HEK293 (cell line): ENCODE measurements at regions not wholly inside any gene's neighbourhood (a gene's known extent, or its start where the extent isn't known, plus 50 kb on each side); places are given as distances from the start of the nearest gene placed in this dataset.

Experiments
- CTCF ChIA-PET: fragments of 350-600 bp; formaldehyde crosslinking; extraction: SDS; loops from one replicate; lab custom pipeline; 2021; ENCODE audit warnings: antibody characterized with exemption; lab: Yijun Ruan, JAX
- POLR2A ChIA-PET: fragments of 300-600 bp; formaldehyde crosslinking; extraction: SDS; loops from one replicate; lab custom pipeline; 2020; ENCODE audit warnings: antibody characterized with exemption, inconsistent platforms; lab: Yijun Ruan, JAX
- H3K27ac ChIP-seq: fragments of 200-500 bp; sonication (Bioruptor generic); 2 replicates; pipeline ENCODE4 v1.5.1; 2014; ENCODE audit warnings: low read depth, low read length, control low read depth, inconsistent platforms; ENCODE audit errors: extremely low read depth
- H3K36me3 ChIP-seq, 2 experiments: fragments of 200-500 bp in 1 of 2; sonication (Bioruptor generic) in 1 of 2; 1 replicate in 1 of 2; 2 replicates in 1 of 2; pipeline ENCODE4 v1.5.1; 2014 to 2017; ENCODE audit warnings: inconsistent platforms in 2 of 2, low read length in 2 of 2; ENCODE audit not compliant: control insufficient read depth in 2 of 2, insufficient read depth in 1 of 2
- H3K4me1 ChIP-seq: fragments of 200-500 bp; sonication (Bioruptor generic); 2 replicates; pipeline ENCODE4 v1.5.1; 2014; ENCODE audit warnings: mild to moderate bottlenecking, low read length, inconsistent platforms; ENCODE audit not compliant: control insufficient read depth, insufficient read depth
- H3K4me3 ChIP-seq: 2 replicates; pipeline ENCODE4 v1.5.1; 2011; ENCODE audit warnings: low read depth, mild to moderate bottlenecking, control low read depth, low read length, moderate library complexity
- H3K9me3 ChIP-seq: fragments of 200-500 bp; sonication (Bioruptor generic); 2 replicates; pipeline ENCODE4 v1.5.1; 2014; ENCODE audit warnings: low read depth, low read length, inconsistent platforms; ENCODE audit not compliant: control insufficient read depth, insufficient read depth
- GLIS1 ChIP-seq: fragments of 450-650 bp; formaldehyde crosslinking; IDR thresholded peaks from 2 replicates; pipeline ENCODE4 v1.5.1; 2016; ENCODE audit warnings: missing biosample characterization, missing genetic modification characterization
- HOXC10 ChIP-seq: sonication (generic); formaldehyde crosslinking; IDR thresholded peaks from 2 replicates; pipeline ENCODE4 v1.8.1; 2023; ENCODE audit warnings: mild to moderate bottlenecking, missing genetic modification reagents
- IKZF3 ChIP-seq: fragments of 450-650 bp; IDR thresholded peaks from 2 replicates; pipeline ENCODE4 v1.5.0; 2018; ENCODE audit warnings: missing biosample characterization, mild to moderate bottlenecking, missing genetic modification characterization, moderate library complexity
- KLF9 ChIP-seq: fragments of 450-650 bp; formaldehyde crosslinking; IDR thresholded peaks from 2 replicates; pipeline ENCODE4 v1.5.1; 2016; ENCODE audit warnings: missing biosample characterization, missing genetic modification characterization, low read depth
- REPIN1 ChIP-seq: fragments of 450-650 bp; formaldehyde crosslinking; IDR thresholded peaks from 2 replicates; pipeline ENCODE4 v1.5.1; 2017; ENCODE audit warnings: missing biosample characterization, missing genetic modification characterization, low read depth
- SP2 ChIP-seq: fragments of 450-650 bp; formaldehyde crosslinking; IDR thresholded peaks from 2 replicates; pipeline ENCODE4 v1.5.1; 2016; ENCODE audit warnings: missing biosample characterization, missing genetic modification characterization
- ZBTB20 ChIP-seq: fragments of 450-650 bp; formaldehyde crosslinking; IDR thresholded peaks from 2 replicates; pipeline ENCODE4 v1.5.1; 2016; ENCODE audit warnings: missing biosample characterization, missing genetic modification characterization
- ZNF10 ChIP-seq: fragments of 450-650 bp; formaldehyde crosslinking; IDR thresholded peaks from 2 replicates; pipeline ENCODE4 v1.5.1; 2017; ENCODE audit warnings: missing biosample characterization, missing genetic modification characterization
- ZNF157 ChIP-seq: fragments of 450-650 bp; formaldehyde crosslinking; IDR thresholded peaks from 2 replicates; pipeline ENCODE4 v1.5.1; 2016; ENCODE audit warnings: missing biosample characterization, missing genetic modification characterization
- ZNF274 ChIP-seq, 2 experiments: fragments of 200-500 bp in 1 of 2; fragments of 450-650 bp in 1 of 2; sonication (Bioruptor generic) in 1 of 2; formaldehyde crosslinking in 1 of 2; IDR thresholded peaks; 2 replicates each; pipeline versions ENCODE4 v1.5.1 to v1.6.1; 2014 to 2016; ENCODE audit warnings: borderline replicate concordance in 1 of 2, inconsistent platforms in 1 of 2, low read length in 1 of 2, missing biosample characterization in 1 of 2, missing genetic modification characterization in 1 of 2
- ZNF558 ChIP-seq: fragments of 450-650 bp; formaldehyde crosslinking; IDR thresholded peaks from 2 replicates; pipeline ENCODE4 v1.5.1; 2016; ENCODE audit warnings: missing biosample characterization, missing genetic modification characterization
- ZXDB ChIP-seq: fragments of 450-650 bp; formaldehyde crosslinking; IDR thresholded peaks from 2 replicates; pipeline ENCODE4 v1.5.1; 2016; ENCODE audit warnings: missing biosample characterization, missing genetic modification characterization
- TF ChIP-seq, protein P1 (sequence below): fragments of 450-650 bp; formaldehyde crosslinking; IDR thresholded peaks from 2 replicates; pipeline ENCODE4 v1.5.1; 2016; ENCODE audit warnings: missing biosample characterization, missing genetic modification characterization
- TF ChIP-seq, protein P2 (sequence below): fragments of 450-650 bp; formaldehyde crosslinking; IDR thresholded peaks from 2 replicates; pipeline ENCODE4 v1.5.1; 2016; ENCODE audit warnings: missing biosample characterization, missing genetic modification characterization
- TF ChIP-seq, protein P3 (sequence below): fragments of 450-650 bp; formaldehyde crosslinking; conservative IDR thresholded peaks from 2 replicates; pipeline ENCODE4 v1.5.1; 2016; ENCODE audit warnings: low read depth, missing biosample characterization, missing genetic modification characterization
- TF ChIP-seq, protein P4 (sequence below): fragments of 450-650 bp; formaldehyde crosslinking; IDR thresholded peaks from 2 replicates; pipeline ENCODE4 v1.5.1; 2016; ENCODE audit warnings: missing biosample characterization, missing genetic modification characterization, borderline replicate concordance
- TF ChIP-seq, protein P5 (sequence below): fragments of 450-650 bp; formaldehyde crosslinking; IDR thresholded peaks from 2 replicates; pipeline ENCODE4 v1.5.1; 2017; ENCODE audit warnings: missing biosample characterization, missing genetic modification characterization

DNA sequence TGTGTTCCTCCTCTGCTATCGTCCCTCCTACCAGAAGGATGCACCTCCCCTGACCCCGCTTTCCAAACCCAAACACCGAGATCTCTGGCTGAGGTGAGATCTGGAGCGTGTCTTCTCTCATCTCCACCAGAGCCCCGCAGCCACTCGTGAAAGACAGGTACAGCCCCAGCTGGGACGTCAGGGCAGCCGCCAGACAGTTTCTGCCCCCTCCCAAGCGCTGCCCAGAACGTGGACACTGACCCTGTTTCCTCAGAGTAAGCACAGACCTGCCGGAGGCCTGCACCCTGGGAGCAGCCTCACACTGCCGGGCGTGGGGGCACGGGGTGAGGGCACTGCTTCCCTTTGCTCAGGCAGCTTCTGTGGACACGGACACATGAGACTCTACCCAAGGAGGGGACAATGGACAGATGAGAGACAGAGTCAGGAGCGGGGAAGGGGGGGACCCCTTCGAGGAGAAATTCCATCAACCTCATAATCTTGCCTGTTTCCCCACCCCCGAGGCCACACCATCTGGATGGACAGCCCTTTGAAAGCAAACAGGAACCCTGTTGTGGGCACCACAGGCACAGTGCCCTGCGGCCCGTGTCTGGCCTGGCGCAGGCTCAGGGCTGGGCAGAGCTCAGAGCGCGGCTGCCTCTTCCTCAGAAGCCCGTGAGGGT lies 210.6 kb downstream of the DLL1 start:
- Histone ChIP-seq H3K4me1 (no peaks in the 10 kb centered on the region), H3K27ac (no peak overlapping the region), H3K9me3 (no peaks in the 10 kb centered on the region), H3K36me3 (no peaks in the 10 kb centered on the region), H3K4me3 (no peak overlapping the region)
- TF ChIP-seq KLF9 (tag by site-specific recombination) (no peak), ZNF10 (tag by site-specific recombination) (no peak), ZNF558 (tag by site-specific recombination) (no peak), ZNF157 (tag by site-specific recombination) (no peak), HOXC10 (no peak), REPIN1 (no peak), GLIS1 (tag by site-specific recombination) (no peak), ZBTB20 (no peak), IKZF3 (no peak), SP2 (tag by site-specific recombination) (no peak), ZNF274 (IDR thresholded peaks at IDR 0.05; ENCODE audit: low read length) (no peak), ZNF274 (tag by site-specific recombination; IDR thresholded peaks at IDR 0.05; ENCODE audit: borderline replicate concordance) (no peak), ZXDB (tag by site-specific recombination) (no peak)
- TF ChIP-seq, protein P1, sequence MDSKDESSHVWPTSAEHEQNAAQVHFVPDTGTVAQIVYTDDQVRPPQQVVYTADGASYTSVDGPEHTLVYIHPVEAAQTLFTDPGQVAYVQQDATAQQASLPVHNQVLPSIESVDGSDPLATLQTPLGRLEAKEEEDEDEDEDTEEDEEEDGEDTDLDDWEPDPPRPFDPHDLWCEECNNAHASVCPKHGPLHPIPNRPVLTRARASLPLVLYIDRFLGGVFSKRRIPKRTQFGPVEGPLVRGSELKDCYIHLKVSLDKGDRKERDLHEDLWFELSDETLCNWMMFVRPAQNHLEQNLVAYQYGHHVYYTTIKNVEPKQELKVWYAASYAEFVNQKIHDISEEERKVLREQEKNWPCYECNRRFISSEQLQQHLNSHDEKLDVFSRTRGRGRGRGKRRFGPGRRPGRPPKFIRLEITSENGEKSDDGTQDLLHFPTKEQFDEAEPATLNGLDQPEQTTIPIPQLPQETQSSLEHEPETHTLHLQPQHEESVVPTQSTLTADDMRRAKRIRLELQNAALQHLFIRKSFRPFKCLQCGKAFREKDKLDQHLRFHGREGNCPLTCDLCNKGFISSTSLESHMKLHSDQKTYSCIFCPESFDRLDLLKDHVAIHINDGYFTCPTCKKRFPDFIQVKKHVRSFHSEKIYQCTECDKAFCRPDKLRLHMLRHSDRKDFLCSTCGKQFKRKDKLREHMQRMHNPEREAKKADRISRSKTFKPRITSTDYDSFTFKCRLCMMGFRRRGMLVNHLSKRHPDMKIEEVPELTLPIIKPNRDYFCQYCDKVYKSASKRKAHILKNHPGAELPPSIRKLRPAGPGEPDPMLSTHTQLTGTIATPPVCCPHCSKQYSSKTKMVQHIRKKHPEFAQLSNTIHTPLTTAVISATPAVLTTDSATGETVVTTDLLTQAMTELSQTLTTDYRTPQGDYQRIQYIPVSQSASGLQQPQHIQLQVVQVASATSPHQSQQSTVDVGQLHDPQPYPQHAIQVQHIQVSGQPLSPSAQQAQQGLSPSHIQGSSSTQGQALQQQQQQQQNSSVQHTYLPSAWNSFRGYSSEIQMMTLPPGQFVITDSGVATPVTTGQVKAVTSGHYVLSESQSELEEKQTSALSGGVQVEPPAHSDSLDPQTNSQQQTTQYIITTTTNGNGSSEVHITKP (tag by site-specific recombination), result no peak
- TF ChIP-seq, protein P2, sequence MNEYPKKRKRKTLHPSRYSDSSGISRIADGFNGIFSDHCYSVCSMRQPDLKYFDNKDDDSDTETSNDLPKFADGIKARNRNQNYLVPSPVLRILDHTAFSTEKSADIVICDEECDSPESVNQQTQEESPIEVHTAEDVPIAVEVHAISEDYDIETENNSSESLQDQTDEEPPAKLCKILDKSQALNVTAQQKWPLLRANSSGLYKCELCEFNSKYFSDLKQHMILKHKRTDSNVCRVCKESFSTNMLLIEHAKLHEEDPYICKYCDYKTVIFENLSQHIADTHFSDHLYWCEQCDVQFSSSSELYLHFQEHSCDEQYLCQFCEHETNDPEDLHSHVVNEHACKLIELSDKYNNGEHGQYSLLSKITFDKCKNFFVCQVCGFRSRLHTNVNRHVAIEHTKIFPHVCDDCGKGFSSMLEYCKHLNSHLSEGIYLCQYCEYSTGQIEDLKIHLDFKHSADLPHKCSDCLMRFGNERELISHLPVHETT (tag by site-specific recombination), result no peak
- TF ChIP-seq, protein P3, sequence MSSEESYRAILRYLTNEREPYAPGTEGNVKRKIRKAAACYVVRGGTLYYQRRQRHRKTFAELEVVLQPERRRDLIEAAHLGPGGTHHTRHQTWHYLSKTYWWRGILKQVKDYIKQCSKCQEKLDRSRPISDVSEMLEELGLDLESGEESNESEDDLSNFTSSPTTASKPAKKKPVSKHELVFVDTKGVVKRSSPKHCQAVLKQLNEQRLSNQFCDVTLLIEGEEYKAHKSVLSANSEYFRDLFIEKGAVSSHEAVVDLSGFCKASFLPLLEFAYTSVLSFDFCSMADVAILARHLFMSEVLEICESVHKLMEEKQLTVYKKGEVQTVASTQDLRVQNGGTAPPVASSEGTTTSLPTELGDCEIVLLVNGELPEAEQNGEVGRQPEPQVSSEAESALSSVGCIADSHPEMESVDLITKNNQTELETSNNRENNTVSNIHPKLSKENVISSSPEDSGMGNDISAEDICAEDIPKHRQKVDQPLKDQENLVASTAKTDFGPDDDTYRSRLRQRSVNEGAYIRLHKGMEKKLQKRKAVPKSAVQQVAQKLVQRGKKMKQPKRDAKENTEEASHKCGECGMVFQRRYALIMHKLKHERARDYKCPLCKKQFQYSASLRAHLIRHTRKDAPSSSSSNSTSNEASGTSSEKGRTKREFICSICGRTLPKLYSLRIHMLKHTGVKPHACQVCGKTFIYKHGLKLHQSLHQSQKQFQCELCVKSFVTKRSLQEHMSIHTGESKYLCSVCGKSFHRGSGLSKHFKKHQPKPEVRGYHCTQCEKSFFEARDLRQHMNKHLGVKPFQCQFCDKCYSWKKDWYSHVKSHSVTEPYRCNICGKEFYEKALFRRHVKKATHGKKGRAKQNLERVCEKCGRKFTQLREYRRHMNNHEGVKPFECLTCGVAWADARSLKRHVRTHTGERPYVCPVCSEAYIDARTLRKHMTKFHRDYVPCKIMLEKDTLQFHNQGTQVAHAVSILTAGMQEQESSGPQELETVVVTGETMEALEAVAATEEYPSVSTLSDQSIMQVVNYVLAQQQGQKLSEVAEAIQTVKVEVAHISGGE (tag by site-specific recombination), result no peak
- TF ChIP-seq, protein P4, sequence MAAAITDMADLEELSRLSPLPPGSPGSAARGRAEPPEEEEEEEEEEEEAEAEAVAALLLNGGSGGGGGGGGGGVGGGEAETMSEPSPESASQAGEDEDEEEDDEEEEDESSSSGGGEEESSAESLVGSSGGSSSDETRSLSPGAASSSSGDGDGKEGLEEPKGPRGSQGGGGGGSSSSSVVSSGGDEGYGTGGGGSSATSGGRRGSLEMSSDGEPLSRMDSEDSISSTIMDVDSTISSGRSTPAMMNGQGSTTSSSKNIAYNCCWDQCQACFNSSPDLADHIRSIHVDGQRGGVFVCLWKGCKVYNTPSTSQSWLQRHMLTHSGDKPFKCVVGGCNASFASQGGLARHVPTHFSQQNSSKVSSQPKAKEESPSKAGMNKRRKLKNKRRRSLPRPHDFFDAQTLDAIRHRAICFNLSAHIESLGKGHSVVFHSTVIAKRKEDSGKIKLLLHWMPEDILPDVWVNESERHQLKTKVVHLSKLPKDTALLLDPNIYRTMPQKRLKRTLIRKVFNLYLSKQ (tag by site-specific recombination), result no peak
- TF ChIP-seq, protein P5, sequence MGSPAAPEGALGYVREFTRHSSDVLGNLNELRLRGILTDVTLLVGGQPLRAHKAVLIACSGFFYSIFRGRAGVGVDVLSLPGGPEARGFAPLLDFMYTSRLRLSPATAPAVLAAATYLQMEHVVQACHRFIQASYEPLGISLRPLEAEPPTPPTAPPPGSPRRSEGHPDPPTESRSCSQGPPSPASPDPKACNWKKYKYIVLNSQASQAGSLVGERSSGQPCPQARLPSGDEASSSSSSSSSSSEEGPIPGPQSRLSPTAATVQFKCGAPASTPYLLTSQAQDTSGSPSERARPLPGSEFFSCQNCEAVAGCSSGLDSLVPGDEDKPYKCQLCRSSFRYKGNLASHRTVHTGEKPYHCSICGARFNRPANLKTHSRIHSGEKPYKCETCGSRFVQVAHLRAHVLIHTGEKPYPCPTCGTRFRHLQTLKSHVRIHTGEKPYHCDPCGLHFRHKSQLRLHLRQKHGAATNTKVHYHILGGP, result no peak
- ChIA-PET POLR2A (no interaction called here), CTCF (no interaction called here)
